ENCODE measurements at regions not wholly inside any gene's neighbourhood (a gene's known extent, or its start where the extent isn't known, plus 50 kb on each side); places are given as distances from the start of the nearest gene placed in this dataset.
A peak's percentile ranks its signal among the peaks of the same experiment; 100 is the strongest.

DNA sequence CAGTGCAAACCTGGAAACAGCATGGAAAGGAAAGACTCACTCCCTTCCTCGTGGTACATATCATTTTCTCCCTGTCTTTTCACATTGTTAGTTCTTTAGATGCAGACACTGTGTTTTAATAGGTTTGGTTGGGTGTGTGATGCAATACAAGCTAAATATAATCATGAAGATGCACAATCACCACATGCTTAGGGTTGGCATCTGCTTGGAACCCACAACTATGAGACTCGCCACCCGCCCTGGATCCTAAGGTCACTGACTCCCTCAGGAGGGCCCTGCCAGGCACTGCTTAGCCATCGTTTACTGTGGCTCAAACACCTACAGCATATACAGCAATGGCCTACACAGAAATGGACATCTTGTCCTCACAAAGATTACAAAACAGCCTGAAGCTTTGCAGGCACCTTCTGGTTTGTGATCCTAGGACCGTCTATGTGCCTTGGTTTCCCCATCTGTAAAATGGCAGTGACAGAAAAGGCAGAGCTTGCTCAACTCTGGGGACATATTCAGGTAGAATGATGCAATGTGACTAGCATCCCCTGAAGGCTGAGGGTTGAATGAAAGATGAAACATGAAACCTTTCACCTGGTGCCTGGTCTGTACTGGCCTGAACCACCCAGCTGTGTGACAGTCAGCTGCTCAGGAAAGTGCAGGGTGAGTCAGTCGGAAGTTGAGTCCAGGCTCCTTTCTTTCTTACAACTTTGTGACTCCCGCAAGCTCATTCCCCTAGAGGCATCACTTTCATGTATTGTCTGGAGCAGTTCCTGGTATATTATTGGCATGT, 123.6 kb upstream of the PFN2 start:
- DNase-seq (ENCODE audit: low read depth in 2 of 2): no peak

DNA sequence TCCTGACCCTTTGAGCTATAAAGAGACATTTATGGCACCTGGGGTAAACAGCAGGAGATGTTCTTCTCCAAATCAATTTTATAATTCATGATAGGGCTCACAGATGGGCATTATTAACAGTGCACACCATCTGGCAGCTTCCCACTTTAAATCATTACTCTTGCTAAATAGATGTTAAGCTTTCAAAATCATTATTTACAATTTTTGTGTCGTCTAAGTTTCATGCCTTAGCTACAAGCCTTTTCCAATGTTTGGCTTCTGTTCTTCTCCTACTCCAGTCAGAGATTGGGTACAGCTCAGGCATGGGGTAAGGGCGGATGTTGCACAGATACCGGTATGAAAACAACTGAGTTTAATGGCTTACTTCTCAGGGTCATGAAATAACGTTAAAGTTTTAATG, 120.9 kb upstream of the PFN2 start:
- DNase-seq (ENCODE audit: low read depth in 2 of 2): no peak

DNA sequence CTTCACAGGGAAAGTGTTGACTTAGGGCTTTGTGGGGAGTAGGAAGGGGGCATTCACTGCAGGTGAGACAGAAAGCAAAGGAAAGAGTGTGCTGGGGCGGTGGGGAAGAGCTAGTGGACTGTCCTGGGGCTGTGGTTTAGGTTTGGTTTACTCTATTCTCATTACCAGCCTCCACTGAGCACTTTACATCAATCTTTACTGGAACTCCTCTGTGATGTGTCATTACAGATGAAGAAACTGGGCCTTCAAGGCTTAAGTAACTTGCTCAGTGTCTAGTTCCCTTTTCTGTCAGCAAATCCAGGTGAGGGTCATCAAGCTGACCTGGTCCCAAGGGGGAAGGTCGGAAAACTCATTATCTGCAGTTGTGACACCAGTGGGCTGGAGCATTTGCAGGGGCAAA, 120.2 kb upstream of the PFN2 start:
- DNase-seq (ENCODE audit: low read depth in 2 of 2): no peak

DNA sequence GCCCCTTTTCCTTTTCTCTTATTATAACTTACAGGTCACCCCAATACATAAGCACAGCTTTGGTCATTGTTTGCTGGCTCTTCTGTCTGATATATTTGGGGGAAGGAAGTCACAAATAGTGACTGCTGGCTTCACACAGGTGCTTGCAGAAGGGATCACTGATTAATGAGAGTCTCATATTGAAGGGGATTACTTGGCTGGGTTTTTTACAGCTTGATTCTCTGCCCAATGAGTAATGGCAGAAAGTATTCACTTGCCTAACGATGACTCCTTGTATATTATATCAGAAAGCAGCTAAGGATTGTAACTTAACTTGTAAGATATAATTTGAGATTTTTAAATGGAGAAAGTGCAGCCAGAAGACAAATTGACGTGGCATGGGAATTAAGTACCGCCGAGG, 119.3 kb upstream of the PFN2 start:
- DNase-seq (ENCODE audit: low read depth in 2 of 2): no peak

DNA sequence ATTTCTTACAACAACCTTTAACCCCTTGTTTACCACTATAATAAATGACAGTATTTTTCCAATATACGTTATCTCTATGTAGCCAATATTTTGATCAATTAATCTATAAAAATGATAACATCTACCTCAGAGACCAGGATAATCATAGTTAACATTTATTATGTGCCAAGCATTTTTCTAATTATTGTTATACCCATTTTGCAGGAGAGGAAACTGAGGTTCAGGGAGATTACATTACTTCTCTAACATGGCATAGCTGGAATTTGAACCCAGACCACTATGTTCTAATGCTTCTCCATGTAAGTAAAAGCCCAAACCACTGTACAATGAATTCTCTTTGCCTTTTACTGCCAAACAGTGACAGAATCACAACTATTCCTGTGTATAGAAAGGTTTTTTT, 113.4 kb upstream of the PFN2 start:
- no peak for DNase-seq (ENCODE audit: low read depth in 2 of 2)

DNA sequence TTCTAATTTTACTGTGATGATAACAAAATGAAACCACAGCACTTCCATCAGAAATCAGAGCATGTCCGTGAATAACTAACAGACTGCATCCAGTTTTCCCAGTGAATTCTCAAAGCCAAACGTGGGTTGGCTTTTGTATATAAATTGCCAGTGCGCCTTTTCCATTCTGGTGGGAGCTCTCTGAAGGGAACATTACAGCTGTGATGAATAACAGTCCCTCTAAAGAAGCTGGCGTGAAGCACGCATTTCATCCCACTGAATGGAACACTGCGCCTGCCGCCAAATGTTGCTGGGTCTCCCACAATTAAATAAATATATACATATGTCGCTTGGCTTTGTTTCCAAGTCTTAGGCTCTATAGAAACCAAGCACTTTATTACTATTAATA, 113.0 kb upstream of the PFN2 start:
- peak in 1 of 2 experiments; percentile 54 for DNase-seq (ENCODE audit: low read depth in 2 of 2)

DNA sequence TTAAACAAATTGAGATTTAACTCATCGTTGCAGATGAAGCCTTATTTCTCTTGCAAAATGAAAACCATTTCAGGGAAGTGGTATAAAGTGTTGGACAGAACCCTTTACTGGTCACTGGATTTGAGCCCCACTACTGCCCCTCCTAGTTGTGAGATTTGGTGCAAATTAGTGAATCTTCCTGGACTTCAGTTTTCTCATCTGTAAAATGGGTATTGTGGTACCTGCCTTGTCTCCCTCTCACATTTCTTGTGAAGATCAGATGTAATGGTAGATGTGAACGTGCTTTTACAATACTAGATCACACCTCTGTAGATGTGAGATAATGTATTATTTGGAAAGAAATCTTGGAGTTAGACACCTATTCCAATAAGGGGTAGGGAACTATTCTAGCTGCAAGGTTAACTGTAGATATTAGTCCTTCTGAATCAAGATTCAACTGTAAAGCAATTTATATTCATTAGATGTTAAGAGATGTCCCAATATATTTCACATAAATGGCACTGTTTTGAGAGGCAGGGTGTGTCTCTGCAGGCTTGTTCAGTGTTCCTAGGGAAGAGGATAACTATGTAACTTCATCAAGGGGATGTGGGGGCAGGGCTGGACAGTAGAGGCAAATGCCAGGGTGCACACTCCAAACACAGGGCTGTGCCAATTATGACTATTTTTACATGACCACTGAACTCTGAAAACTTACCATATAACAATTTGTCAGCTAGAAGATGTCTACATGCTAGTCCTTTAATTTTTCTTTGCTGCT, 112.4 kb upstream of the PFN2 start:
- no peak for DNase-seq (ENCODE audit: low read depth in 2 of 2)

DNA sequence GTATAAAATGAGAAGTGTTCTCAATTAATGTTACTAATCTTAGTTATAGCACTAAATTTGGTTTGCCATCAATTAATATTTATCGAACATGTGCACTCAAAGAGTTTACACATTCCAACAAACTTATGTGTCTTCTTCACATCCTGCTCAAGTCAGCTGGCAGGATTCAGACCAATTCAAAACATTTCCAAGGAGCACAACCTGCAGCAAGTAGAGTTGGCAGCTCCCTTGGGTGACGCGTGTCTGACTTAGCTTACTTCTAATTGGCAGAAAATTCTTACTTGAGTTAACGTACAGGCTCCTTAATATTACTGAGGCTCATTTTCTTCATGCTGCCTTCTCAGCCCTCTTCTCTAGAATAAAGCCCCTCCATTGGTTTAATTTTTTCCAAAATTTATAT, 110.4 kb upstream of the PFN2 start:
- DNase-seq (ENCODE audit: low read depth in 2 of 2): no peak

DNA sequence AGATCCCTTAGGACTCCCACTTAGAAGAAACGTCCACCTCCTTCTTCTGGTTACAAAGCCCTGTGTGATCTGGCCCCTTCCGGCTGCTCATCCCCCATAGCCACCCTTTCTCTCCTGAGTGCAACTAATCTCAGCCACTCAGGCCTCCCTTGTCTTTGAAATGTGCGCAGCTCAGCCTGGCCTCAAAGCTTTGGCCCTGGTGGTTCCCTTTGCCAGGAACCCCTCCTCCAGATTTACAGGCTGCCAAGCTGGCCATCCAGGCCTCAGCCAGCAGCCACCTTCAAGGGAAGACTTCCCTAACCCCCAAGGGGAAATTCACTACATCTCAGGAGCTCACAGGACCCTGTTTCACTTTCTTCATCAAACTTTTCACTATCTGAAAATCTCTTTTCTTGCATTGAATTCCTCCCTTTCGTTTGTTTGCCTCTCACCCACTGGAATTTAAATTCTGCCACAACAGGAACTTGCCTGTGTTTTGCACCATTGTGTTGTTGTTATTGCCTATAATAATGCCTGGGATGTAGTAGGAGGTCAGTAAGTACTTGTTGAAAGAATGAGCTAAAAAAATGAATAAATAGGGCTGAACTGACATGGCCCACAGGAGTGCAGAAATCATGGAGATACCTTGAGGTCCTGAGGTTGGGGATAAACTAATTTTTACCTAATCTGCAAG, 109.5 kb upstream of the PFN2 start:
- no peak for DNase-seq (ENCODE audit: low read depth in 2 of 2)

DNA sequence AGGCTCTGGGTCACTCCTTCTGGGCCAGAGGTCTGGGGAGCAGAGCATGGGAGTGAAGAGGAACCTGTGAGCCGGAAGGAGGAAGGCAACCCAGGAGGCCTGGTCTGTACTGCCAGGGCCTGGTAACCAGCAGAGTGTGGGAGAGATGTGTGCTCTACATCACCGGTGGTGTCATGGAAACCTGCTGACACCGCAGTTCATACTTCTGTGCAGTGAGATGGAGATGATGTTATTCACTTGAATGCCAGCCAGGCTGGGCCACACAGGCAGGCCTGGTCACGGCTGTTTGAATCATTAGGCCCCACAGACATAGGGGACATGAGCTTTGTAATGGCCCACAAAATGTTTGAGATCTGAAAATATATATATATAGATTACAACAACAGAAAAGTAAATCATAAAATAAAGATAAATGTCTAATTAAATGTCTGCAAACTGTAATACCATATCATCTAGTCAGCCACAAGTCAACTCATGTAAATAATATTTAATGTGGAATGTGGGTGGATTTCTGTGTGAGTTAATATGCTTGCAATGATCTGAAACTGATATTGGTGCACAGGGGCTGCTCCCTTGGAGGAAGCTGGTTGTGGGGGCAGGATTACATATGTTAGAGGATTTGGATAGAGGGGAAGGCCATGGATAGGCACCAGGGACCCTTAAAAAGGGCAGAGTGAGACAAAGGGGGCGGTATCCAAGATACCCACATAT, 108.5 kb upstream of the PFN2 start:
- DNase-seq (ENCODE audit: low read depth in 2 of 2): peak; percentile 87 to 88

DNA sequence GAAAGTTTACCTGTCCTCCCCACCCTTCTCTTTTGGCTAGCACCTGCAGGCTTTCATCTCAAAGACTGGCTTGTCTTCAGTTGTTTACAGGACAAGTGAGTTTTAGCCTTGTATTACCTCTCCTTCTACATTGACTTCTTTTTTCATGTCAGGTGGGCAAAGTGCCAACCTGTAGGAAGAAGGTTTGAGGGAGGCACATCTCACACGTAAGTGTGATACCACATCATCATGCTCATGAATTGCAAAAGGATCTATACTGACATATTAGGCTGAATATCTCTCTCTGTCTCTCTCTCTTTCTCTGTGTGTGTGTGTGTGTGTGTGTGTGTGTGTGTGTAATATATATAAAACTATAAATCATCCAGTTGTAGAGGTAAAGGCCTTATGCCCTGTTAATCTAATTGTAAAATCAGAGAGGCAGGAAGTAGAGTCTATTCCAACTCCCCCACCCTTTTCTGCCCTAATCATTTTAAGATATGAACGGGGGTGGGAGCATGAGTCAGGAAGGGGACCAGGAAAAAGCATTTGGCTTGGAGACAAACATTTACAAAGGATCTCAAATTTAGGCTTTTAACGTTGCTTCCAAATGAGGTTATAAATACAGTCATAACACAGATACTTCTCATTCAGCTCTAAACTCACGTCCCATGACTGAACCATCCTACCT, 107.0 kb upstream of the PFN2 start:
- peak; percentile 51 to 53 for DNase-seq (ENCODE audit: low read depth in 2 of 2)

DNA sequence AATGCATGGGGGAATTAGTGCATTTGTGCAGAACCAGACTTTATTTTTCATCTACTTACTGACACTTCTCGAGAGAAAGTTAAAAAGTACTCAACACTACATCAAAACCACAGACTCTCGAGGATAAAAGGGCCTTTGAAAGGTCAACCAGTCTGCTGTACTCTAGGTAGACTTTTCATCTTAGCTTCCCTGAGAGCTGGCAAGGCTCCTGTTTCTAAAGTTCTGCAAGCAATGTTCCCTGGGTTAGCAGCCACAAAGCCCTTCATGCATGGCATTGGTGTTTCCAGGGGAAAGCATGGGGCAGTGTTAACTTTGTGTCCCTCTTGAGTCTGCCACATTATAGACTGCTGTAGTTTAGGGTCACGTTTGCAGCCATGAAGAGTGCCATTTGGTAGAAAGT, 106.4 kb upstream of the PFN2 start:
- no peak for DNase-seq (ENCODE audit: low read depth in 2 of 2)

DNA sequence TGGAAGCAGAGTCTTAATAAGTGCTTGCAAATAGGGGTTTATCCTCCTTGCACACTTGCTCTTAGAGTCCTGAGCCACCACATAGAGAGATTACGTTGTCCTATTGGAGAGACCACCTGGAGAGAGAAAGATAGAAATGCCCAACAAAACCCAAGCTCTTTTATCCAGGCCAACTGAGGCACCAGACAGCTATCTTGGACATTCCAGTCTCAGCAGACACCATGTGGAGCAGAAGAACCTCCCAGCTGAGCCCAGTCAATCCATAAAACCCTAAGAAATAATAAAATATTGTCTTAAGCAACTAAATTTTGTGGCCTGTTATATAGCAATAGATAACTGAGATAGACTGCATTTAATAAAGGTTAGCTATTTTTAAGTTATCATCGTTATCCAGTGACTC, 105.7 kb upstream of the PFN2 start:
- no peak for DNase-seq (ENCODE audit: low read depth in 2 of 2)

DNA sequence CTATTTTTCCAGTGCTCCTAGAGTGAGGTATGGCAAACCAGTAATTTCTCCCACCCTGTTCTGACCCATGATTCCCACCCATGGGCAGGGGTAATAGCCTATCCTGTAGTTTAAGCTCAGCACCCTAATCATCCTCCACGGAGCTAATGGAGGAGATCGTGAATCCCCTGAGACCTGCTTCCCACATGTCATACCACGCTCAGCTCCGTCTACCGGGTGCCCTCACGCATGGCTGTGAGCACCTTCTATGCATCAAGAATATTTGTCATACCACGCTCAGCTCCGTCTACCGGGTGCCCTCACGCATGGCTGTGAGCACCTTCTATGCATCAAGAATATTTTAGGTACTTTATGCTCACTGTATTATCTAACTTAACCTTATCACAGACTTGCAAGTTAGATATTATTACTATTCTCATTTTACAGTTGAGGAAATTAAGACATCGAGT, 104.7 kb upstream of the PFN2 start:
- no peak for DNase-seq (ENCODE audit: low read depth in 2 of 2)

DNA sequence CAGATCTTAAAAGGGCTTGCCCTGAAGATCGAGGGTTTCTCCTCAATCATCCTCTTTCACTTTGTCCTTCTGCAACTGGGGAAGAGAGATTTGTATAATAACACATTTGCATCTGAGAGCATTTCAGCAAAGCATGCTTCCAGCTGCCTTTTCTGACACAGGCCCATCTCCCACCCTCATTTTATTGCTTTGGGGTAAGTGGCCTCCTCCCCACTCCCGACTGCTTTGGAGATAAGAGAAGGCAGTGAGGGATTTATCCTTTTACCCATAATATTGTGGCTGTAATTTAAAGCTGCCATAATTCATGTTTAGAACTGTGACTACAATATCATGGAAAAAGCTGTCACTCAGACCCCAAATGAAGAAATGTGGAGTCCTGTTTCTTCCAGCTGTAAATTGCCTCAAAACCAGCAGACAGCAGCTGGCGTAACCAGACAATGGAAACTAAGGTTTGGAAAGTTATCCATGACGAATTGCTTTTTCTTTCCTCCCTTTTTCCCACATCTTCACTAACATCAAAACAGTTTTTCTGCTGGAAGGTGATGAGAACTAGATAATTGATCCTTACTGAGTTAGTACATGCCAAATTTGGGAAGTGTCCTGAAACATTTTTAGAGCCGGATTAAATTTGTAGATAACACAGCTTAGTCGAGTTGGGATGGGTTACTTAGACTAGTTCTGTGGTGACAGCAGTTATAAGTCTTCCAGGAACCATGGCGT, 104.2 kb upstream of the PFN2 start:
- DNase-seq (ENCODE audit: low read depth in 2 of 2): no peak

DNA sequence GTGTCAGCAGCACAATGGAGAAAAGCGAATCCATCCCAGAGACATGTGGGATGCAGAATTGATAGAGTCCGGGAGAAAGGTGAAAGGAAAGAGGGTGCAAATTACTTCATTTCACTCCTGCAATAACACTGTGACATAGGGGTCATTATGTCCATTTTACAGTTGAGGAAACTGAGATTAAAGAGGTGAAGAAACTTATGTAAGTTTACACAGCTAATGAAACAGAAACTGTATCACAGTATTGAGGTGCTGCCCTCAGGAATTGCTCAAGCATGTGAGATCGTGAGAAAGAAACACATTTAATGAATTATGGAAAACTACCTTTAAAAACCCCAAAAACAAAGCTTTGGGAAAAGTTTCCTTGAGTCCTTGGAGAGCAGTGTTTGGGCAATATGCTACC, 103.6 kb upstream of the PFN2 start:
- DNase-seq (ENCODE audit: low read depth in 2 of 2): no peak

DNA sequence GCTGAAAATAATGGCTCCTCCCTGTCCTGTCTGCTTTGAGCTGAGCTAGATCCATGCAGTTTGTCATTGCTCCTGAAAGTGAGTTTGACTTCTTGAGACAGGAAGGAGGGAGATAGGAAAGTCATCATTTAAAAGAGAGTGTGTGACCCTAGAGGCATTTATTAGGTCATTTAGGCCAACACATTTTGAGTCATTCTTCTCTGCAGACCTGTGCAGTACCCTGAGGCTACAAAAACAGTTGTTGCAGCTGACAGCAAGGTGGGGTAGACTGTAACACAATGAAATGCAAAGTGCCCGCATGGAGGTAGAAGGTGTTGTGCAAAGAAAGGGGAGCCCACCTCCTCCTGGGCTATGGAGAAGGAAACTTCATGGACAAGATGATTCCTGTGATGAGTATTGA, 102.8 kb upstream of the PFN2 start:
- DNase-seq (ENCODE audit: low read depth in 2 of 2): no peak

DNA sequence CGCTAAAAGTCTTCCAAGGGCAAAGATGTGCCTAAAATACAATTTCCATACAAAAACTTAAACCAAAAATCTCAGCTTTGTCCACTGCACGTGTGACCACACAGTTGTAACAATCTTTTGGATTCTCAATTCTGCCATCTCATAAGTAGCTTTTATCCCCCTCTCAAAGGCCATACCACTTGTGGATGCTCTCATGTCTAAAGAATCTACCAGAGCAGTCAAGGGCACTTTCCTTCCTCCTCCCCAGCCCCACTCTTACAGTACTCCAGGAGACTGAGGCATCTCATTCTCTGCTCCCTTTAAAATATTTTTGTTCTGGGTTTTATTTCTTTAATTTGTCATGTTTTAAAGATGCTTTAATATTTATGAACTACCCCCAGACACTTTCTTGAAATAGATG, 102.3 kb upstream of the PFN2 start:
- no peak for DNase-seq (ENCODE audit: low read depth in 2 of 2)

DNA sequence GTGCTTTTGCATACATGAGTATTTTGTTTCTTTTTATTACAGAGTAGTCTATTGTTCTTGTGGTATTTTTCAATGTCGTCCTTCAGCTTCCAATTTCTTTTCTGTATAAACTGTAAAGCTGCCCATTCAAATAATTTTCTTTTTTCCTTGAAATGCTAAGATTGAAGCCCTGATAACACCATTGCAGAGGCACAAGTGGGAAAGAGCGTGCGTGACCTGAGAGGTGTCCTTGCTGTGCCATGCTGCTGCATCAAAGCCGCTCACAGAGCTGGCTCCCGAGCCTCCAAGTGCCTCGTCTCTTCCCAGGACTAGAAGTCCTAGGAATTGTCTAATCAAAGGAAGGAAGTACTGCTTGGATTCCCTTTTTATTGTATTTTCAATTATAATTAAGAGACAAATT, 101.9 kb upstream of the PFN2 start:
- DNase-seq (ENCODE audit: low read depth in 2 of 2): no peak

DNA sequence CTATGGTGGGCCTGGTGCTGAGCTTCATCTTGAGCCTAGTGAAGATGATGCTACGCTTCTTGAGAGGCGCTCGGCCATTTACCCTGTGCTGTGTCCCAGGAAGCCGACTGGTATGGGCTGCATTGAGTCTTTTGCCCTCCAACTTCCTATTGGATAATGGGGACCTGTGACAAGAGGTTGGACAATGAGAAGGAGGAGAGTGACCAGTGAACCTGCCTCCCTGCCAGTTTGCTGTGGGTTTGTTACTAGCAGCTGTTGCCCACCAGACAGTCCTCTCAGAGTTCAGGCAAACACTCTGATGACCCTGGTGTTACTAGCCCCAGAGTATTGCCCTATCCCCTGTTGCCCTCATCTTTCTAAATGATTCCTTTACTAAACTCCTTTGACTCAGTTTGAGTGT, 99.6 kb upstream of the PFN2 start:
- DNase-seq (ENCODE audit: low read depth in 2 of 2): no peak

DNA sequence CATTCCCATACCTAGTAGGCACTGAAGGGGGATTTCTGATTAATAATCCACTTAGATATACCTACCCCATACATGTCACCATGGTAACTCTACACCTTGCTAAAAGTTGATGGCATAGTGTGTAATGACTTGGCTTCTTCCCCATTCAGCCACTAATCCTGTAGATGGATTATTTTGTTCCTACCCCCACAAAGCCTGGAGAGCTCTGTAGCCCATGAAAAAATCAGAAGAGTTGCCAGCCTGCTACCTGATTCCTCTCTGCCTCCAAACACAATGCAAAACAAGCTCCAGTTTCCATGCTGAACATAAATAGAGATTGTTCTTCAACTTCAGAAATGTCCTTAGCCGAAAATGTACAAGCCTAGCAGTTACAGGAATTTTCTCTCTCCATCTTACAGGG, 98.9 kb upstream of the PFN2 start:
- DNase-seq (ENCODE audit: low read depth in 2 of 2): no peak

All from fibroblast of skin of left quadriceps (primary cell).